ENCODE measurements at regions not wholly inside any gene's neighbourhood (a gene's known extent, or its start where the extent isn't known, plus 50 kb on each side); places are given as distances from the start of the nearest gene placed in this dataset.

- Histone ChIP-seq H2AFZ (ENCODE audit: insufficient read depth, low read depth, low read length, poor library complexity, severe bottlenecking) (no peak overlapping the region), H3K79me2 (ENCODE audit: control insufficient read depth, insufficient read depth, low read length) (no peaks in the 10 kb centered on the region), H3K27me3 (replicated peaks in 1 of 4; ENCODE audit: control extremely low read depth in 1 of 4, control insufficient read depth in 3 of 4, insufficient read depth in 4 of 4, low read length in 3 of 4) (no peaks in the 10 kb centered on the region), H3K4me1 (ENCODE audit: control insufficient read depth in 2 of 2, insufficient read depth in 2 of 2, low read length in 2 of 2) (no peaks in the 10 kb centered on the region), H4K20me1 (ENCODE audit: control insufficient read depth, insufficient read depth, low read length, poor library complexity, severe bottlenecking) (no peaks in the 10 kb centered on the region), H3K9ac (ENCODE audit: low read length) (no peak overlapping the region), H3K4me3 (ENCODE audit: control extremely low read depth in 1 of 5, extremely low read depth in 1 of 5, insufficient read depth in 1 of 5, low read depth in 2 of 5, low read length in 4 of 5) (no peak overlapping the region), H3K27ac (ENCODE audit: low read length in 2 of 2) (no peak overlapping the region), H3K4me2 (replicated peaks; ENCODE audit: low read depth, low read length, poor library complexity, severe bottlenecking) (no peak overlapping the region), H3K9me3 (ENCODE audit: control extremely low read depth in 1 of 3, control insufficient read depth in 2 of 3, insufficient read depth in 1 of 3, low read length in 2 of 3) (no peaks in the 10 kb centered on the region), H3K36me3 (replicated peaks in 1 of 2; ENCODE audit: control extremely low read depth in 1 of 2, control insufficient read depth in 1 of 2, extremely low read depth in 1 of 2, insufficient read depth in 2 of 2, low read length in 1 of 2) (no peaks in the 10 kb centered on the region)
- Mint-ChIP-seq H3K27me3 (no peaks in the 10 kb centered on the region), H3K27ac (no peak overlapping the region), H3K9me3 (ENCODE audit: insufficient read depth) (no peaks in the 10 kb centered on the region), H3K4me3 (no peak overlapping the region), H3K4me1 (no peaks in the 10 kb centered on the region)
- ATAC-seq (ENCODE audit: low read depth), result no peak
- intact Hi-C loops (cut with micrococcal nuclease), result no loop called here
- no peak for DNase-seq
- ChIA-PET CTCF (no interaction called here), POLR2A (no interaction called here)
- WGBS (ENCODE audit: insufficient coverage), result no CpG with 5 or more reads among the region's 3 CpGs
- TF ChIP-seq EZH2 (IDR thresholded peaks at IDR 0.05; ENCODE audit: borderline replicate concordance, insufficient read depth, low read depth, low read length, poor library complexity, severe bottlenecking), result no peak
- no peak for TF ChIP-seq CTCF (IDR thresholded peaks at IDR 0.05)
These were observed 306.0 kb downstream of the TFEC start for GRCh38 chr7:115724400-115725056.

- Histone ChIP-seq H3K27me3 (replicated peaks in 1 of 4; ENCODE audit: control extremely low read depth in 1 of 4, control insufficient read depth in 3 of 4, insufficient read depth in 4 of 4, low read length in 3 of 4) (no peaks in the 10 kb centered on the region), H3K4me3 (ENCODE audit: control extremely low read depth in 1 of 5, extremely low read depth in 1 of 5, insufficient read depth in 1 of 5, low read depth in 2 of 5, low read length in 4 of 5) (no peak overlapping the region), H3K4me2 (replicated peaks; ENCODE audit: low read depth, low read length, poor library complexity, severe bottlenecking) (no peak overlapping the region), H2AFZ (ENCODE audit: insufficient read depth, low read depth, low read length, poor library complexity, severe bottlenecking) (no peak overlapping the region), H4K20me1 (ENCODE audit: control insufficient read depth, insufficient read depth, low read length, poor library complexity, severe bottlenecking) (no peaks in the 10 kb centered on the region), H3K9me3 (ENCODE audit: control extremely low read depth in 1 of 3, control insufficient read depth in 2 of 3, insufficient read depth in 1 of 3, low read length in 2 of 3) (no peaks in the 10 kb centered on the region), H3K79me2 (ENCODE audit: control insufficient read depth, insufficient read depth, low read length) (no peaks in the 10 kb centered on the region), H3K27ac (ENCODE audit: low read length in 2 of 2) (no peak overlapping the region), H3K4me1 (ENCODE audit: control insufficient read depth in 2 of 2, insufficient read depth in 2 of 2, low read length in 2 of 2) (no peaks in the 10 kb centered on the region), H3K9ac (ENCODE audit: low read length) (no peak overlapping the region), H3K36me3 (replicated peaks in 1 of 2; ENCODE audit: control extremely low read depth in 1 of 2, control insufficient read depth in 1 of 2, extremely low read depth in 1 of 2, insufficient read depth in 2 of 2, low read length in 1 of 2) (no peaks in the 10 kb centered on the region)
- WGBS (ENCODE audit: insufficient coverage), result no CpG with 5 or more reads among the region's 4 CpGs
- Mint-ChIP-seq H3K27me3 (no peaks in the 10 kb centered on the region), H3K27ac (no peak overlapping the region), H3K4me1 (no peaks in the 10 kb centered on the region), H3K4me3 (no peak overlapping the region), H3K9me3 (ENCODE audit: insufficient read depth) (no peaks in the 10 kb centered on the region)
- intact Hi-C loops (cut with micrococcal nuclease), result no loop called here
- CTCF ChIA-PET, result no interaction called here
- DNase-seq (no peak), ATAC-seq (ENCODE audit: low read depth) (no peak)
- TF ChIP-seq CTCF (IDR thresholded peaks at IDR 0.05) (no peak), EZH2 (IDR thresholded peaks at IDR 0.05; ENCODE audit: borderline replicate concordance, insufficient read depth, low read depth, low read length, poor library complexity, severe bottlenecking) (no peak)
- POLR2A ChIA-PET, result no interaction called here
These were observed 308.1 kb downstream of the TFEC start for GRCh38 chr7:115722302-115722977.
